HG03354 (cell line): ENCODE measurements at regions not wholly inside any gene's neighbourhood (a gene's known extent, or its start where the extent isn't known, plus 50 kb on each side); places are given as distances from the start of the nearest gene placed in this dataset.
"Not testable (repeated sequence)": the region's sequence is repeated elsewhere in the genome, so short reads cannot be mapped to it uniquely, and the experiment has no call there.

Experiments
- ATAC-seq: cut with Tn5 transposase; IDR thresholded peaks from one replicate; pipeline ENCODE4 v1.9.1; 2021; ENCODE audit warnings: mild to moderate bottlenecking; ENCODE audit not compliant: unreplicated experiment, poor library complexity, severe bottlenecking

DNA sequence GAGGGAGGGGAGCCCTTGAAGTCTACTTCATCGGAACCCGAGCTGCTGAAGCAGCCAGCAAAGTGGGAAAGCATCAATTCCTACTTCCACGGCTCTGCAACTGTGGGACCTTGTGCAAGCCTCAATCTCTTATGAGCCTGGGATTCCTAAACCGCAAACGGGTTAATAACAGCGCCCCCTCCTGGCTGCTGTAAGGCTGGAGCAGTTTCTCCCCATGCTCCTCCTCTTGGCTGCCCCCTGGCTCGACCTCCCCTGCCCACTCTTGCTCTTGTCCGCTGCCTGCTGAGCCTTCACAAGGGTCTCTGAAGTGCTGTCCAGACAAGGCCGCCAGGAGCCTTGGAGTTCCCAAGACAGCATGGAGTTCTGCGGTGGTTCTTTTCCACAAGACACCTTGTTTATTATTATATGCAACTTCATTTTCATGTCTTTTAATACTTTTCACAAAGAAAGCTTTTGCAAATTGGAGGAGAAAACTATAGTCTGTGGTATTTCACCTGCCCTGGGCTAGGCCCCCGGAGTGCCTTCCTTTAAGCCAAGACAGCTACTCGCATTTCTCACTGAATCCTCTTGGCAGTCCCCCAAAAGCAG is 157.2 kb downstream of the DDX1 start:
- ATAC-seq = no peak

DNA sequence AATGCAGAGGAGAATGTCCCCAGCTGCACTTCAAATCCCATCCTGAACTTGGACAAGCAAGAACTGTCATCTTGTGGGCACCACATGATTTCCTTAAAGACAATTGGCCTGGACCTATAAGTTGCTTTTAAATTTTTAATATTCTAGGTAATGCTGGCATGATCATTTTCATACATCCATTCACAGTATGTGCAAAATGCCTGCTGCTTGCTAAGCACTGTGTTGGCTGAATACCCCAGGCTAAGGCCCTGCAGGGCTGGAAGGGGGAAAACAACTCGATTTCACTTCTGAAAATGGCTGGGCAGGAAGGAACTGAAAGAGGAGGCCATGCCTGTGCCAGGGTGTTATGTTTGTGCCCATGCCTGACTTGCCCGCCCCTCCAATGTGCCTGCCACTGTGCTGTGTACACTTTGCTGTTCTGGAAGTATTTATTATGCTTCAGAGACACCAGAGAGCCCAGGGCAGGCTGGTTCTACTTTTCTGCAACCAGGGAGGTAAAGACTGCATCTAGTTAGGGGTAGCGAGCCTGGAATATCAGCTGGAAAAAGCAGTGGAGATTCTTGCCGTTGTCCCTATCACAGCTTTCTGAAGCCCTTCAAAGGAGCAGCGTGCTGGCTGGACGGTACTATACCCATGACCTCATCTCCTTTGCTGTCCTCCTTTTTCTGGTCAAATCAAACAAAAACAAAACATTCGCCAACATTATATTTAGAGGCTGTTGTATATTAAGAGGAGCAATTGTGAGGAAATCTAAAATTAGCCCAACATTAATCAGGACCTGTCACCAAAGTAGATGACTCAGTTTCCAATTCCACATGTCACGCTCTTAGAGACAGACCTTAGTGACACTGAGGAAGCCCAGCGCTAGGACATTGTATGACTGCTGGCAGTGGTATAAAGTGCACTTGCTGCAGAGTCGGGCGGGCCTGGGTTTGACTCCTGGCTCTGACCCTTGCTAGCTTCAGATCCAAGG is 158.1 kb downstream of the DDX1 start:
- no peak for ATAC-seq

- ATAC-seq = no peak
These were observed 158.8 kb downstream of the DDX1 start for GRCh38 chr2:15750433-15750814.

DNA sequence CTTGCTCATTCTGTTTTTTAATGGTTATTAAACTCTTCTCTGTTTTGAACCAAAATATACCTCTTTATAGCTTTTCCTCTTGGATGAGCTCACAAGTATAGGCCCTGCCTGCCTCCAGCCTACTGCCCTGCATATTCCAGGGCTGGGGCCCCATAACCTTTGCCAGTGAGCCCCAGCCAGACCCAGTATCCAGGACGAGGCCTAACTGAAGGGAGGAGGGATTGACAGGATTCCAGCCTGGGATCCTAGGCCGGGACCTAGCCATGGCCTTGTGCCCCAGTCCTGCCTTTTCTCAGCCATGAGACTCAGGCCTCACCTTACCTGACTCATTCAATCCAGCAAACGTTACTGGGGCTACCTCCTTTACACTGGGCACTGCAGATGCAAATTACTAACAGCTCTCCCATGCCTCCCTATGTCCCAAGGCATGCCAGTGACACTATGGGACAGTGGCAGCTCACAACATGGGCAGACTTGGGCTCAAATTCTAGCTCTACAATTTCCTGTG is 159.2 kb downstream of the DDX1 start:
- no peak for ATAC-seq

- ATAC-seq = no peak
These were observed 159.8 kb downstream of the DDX1 start for GRCh38 chr2:15751477-15751876.

GRCh38 chr2:15752552-15753232 is 161.0 kb downstream of the DDX1 start:
- no peak for ATAC-seq

- no peak for ATAC-seq
These were observed 161.6 kb downstream of the DDX1 start for GRCh38 chr2:15753233-15753798.

DNA sequence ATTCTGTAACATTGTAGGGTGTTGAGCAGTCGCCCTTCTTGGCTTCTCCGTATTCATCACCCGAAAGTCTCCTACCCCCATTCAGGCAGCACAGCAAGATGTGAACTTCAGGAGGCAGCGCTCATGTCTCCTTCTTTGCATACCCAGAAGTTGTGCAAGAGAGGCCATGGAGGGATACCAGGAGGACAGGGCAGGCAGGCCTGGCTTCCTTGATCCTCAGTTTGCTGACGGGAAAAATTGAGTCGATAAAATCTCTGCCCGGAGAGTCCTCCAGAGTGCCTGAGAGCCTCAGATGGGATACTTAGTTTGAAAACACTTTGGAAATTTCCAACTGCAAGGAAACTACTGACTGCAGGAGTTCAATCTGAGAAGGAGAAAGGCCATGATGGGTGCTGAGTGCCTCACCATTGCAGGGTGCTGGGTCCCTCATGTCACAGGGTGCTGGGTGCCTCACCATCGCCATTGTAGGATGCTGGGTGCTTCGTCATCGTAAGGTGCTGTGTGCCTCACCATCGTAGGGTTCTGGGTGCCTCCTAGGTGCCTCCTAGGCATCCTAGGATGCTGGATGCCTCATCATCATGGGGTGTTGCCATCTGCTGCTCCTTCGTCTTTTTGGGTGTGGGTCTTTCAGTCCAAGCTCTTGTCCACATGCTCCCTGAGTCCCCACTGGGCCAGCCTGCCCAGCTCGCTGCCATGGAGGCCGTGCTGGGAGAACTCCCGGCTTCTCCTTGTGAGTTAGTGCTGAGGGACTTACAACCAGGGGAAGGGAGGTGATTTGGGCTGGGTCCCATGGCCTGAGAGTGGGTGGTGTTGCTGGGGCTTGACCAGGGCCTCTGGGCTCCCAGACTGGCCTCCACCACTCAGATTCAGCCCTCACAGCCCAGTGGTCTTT is 162.4 kb downstream of the DDX1 start:
- ATAC-seq = no peak

DNA sequence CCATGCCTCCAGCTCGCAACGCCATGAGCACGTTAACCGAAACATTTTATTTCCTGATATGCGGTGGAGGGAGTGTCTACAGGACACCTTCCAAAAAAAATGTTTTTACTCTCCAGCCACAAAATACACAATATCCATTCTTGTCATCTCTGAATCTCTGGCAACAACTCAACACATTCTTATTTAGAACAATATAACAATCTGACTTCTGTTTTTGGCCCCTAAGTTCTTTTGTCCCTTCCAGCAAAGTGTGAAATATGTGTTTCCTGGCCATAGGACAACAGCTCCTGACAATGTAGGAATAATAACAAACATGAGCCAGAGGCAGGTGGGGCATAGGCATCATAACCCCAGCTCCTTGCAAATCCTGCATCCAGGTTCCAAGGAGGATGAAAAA is 163.0 kb downstream of the DDX1 start:
- no peak for ATAC-seq

DNA sequence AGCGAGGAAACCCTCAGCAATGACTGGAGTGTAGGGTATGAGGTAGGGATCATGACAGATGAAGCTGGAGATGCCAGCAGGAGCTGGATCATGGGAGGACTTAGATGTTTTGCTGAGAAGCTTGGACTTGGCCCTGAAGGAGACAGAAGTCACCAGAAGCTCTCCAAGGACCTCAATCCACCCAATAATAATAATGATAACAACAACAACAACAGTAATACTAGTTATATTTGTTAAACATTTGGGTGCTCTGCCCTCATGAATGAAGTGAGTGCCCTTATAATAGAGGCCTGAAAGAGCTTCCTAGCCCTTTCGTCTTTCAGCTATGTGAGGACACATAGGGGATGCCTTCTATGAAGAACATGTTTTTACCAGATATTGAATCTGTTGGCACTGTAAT is 163.9 kb downstream of the DDX1 start:
- no peak for ATAC-seq

DNA sequence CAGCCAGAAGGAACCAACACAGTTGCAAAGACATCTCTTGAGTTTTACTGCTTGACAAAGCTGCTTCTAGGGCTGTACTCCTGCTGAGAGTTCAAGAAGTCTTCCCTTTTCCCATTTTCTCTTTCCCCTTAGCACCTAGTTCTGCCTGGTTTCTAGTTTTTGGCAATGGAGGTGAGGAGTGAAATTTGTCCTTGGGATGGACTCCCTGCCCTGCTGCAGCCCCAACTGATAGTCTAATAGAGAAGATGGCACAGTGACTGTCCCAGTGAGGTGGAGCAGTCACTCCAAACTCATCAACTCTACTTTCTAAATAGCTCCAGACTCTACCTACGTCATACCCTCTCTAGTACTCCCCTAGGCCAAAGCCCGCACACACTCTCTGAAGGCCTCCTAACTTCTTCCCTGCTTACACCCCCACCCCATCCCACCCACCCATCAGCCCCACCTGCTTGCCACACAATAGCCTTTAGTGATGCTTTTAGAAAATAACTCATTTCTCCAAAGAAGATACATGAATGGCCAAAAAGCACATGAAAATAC is 164.4 kb downstream of the DDX1 start:
- no peak for ATAC-seq

GRCh38 chr2:15756882-15757819 is 165.5 kb downstream of the DDX1 start:
- ATAC-seq = no peak

DNA sequence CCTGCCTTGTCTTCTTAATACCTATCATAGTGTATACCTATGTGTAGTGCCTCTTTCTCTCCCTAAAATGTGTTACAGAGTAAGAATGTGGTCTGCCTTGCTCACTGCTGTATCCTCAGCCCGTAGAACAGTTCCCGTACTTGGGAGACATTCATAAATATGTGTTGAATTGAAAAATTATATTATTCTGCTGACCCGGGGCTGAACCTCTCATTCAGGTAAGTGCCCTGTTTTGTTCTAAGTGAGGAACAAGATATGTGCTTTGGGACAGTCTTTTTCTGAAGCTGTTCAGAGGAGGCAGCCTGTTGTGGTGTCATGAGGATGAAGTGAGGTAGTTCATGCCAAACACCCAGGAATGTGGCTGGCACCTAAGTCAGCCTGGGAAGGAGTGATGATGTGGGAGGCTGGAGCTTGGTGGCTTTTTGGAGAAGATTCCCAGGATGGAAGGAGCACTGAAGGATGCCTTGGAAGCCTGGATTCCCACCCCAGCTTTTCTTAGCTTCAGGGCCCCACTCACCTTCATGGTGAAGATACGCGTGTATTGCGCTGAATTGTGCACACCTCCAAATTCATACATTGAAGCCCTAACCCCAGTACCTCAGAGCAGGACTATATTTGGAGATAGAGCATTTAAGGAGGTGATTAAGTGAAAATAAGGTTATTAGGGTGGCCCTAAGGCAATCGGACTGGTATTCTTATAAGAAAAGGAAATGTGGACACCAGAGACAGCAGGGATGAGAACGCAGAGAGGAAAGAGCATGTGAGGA is 166.3 kb downstream of the DDX1 start:
- no peak for ATAC-seq

- ATAC-seq = no peak
These were observed 167.2 kb downstream of the DDX1 start for GRCh38 chr2:15758848-15759247.

- ATAC-seq = no peak
These were observed 167.7 kb downstream of the DDX1 start for GRCh38 chr2:15759385-15759784.

- not testable (repeated sequence) for ATAC-seq
These were observed 168.1 kb downstream of the DDX1 start for GRCh38 chr2:15759791-15760190.

DNA sequence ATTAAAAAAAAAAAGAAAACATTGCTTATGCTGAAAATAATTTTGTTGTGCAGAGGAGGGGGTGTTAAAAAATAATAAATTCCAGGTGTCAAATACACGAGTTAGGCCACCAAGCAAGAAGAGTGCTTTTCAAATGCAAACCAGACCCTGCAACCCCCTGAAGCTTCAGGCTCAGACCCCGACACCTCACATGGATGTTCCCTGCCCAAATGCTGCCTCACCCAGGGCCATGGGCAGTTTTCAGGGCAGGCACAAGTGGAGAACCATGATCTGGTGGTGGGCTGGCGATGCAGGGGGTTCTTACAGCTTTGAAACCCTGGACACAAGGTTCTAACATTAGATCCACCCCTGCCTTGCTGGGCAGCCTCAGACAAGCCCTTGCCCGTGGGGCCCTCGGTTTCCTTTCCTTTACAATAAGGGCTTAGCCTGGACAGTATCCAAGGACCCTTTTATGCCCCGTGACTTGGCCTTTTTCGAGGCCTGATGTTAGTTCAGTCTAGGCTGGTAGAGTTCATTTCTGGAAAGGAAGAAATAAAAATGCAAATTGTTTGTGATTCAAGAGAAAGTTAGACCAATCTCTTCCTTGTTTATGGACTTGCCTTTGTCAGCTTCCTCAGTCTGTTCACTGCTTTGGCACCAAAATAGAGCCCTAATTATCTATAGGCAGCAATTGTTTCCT is 168.7 kb downstream of the DDX1 start:
- ATAC-seq = no peak
